ENCODE measurements at regions not wholly inside any gene's neighbourhood (a gene's known extent, or its start where the extent isn't known, plus 50 kb on each side); places are given as distances from the start of the nearest gene placed in this dataset.
"Not testable (repeated sequence)": the region's sequence is repeated elsewhere in the genome, so short reads cannot be mapped to it uniquely, and the experiment has no call there.

DNA sequence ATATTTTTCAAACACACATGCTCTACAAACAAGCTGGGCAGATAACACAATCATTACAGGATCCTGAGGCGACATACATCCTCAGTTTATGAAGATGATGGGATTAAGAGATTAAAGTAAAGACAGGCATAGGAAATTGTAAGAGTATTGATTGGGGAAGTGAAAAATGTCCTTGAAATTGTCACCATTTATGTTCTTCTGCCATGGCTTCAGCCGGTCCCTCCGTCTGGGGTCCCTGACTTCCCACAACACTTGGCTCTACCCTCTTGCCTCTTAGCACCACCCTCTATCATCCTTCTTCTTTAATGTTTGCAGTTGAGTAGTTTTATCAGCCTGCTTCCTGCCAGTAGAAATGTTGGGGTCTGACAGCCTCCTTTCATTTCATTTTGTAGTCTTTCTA, 244.4 kb downstream of the DAD1 start:
- TF ChIP-seq, protein P1, sequence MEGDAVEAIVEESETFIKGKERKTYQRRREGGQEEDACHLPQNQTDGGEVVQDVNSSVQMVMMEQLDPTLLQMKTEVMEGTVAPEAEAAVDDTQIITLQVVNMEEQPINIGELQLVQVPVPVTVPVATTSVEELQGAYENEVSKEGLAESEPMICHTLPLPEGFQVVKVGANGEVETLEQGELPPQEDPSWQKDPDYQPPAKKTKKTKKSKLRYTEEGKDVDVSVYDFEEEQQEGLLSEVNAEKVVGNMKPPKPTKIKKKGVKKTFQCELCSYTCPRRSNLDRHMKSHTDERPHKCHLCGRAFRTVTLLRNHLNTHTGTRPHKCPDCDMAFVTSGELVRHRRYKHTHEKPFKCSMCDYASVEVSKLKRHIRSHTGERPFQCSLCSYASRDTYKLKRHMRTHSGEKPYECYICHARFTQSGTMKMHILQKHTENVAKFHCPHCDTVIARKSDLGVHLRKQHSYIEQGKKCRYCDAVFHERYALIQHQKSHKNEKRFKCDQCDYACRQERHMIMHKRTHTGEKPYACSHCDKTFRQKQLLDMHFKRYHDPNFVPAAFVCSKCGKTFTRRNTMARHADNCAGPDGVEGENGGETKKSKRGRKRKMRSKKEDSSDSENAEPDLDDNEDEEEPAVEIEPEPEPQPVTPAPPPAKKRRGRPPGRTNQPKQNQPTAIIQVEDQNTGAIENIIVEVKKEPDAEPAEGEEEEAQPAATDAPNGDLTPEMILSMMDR (IDR thresholded peaks at IDR 0.05; ENCODE audit: extremely low read depth, missing control alignments), result no peak
- no peak for DNase-seq (ENCODE audit: low spot score)

DNA sequence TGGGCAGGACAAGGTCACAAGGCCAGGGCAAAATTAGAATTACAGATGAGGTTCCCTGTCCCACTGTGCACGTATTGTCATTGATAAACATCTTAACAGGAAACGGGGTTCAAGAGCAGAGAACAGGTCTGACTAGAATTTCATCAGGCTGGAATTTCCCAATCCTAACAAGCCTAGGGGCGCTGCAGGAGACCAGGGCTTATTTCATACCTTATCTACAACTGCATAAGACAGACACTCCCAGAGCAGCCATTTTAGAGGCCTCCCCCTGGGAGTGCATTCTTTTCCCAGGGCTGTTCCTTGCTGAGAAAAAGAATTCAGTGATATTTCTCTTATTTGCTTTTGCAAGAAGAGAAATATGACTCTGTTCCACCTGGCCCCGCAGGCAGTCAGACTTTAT, 244.8 kb downstream of the DAD1 start:
- DNase-seq (ENCODE audit: low spot score), result not testable (repeated sequence)

DNA sequence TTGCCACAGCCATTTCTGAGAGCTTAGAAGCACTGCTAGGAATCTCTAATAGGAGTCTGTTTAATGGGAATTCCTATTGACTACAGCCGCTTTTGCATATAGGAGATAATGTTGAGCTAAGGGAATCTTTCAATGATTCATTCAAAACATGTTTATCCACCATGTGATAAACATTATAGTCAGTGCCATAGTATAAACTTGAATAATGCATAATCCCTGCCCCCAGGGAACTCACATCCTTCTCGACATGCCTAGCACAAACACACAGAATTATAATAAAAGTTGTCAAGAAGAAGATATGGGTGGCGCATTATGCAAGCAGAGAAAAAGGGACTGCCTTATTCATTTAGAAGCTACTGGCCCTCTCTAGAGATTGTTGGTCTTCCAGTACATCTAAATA, 248.0 kb downstream of the DAD1 start:
- TF ChIP-seq, protein P1 (IDR thresholded peaks at IDR 0.05; ENCODE audit: extremely low read depth, missing control alignments), result no peak
- no peak for DNase-seq (ENCODE audit: low spot score)

DNA sequence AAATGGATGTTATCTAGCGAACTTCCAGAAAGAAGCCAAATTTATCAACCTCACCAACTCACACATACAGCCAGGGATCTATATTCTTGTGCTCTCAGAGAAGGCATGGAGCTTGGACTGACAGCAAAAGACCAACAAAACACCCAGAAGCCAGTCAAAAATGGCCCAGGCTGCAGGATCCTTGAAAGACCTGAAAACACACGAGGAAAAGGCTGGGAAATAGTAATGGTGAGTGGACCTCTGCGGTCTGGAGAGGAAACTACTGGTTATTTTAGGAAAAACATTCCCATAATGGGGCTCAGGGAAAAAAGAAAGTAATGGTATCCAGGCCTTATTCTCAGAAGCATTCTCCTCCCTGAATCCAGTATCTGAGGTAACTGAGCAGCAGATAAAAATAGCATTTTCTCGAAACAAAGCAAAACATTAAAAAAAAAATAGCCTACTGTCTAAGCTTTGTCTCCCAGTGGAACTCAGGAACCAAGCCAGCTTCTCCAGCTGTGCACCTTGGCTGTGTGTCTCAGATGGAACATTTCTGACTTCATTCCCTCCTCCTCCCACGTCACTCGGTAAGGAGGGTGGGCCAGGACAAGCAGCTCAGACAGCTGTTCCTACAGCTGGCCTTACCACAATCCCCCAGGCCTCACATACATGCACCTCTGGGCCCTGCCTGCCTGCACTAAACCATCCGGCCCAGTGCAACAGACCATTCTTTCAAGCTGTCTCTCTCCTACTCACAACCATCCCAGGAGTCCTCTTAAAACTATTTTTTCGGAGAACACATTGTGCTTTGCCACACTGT, 249.9 kb downstream of the DAD1 start:
- DNase-seq (ENCODE audit: low spot score), result no peak
- TF ChIP-seq, protein P1 (IDR thresholded peaks at IDR 0.05; ENCODE audit: extremely low read depth, missing control alignments), result no peak

DNA sequence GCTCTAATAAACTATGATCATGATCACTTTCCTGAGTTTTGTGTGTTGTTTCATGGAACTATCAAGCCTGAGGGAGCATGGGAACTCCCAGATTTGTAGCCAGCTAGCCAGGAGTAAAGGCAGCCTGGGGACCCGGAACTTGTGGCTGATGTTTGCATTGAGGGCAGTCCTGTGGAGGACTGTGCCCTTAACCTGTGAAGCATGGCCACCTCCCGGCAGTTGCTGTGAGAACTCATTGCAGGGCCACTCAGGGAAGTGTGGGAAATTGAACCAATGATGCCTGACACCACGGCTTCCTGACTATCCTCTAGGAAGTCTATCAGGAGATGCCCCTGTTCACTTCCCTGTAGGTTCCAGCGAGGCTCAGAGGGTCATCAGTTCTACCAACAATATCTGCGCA, 250.6 kb downstream of the DAD1 start:
- TF ChIP-seq, protein P1 (IDR thresholded peaks at IDR 0.05; ENCODE audit: extremely low read depth, missing control alignments), result no peak
- no peak for DNase-seq (ENCODE audit: low spot score)

DNA sequence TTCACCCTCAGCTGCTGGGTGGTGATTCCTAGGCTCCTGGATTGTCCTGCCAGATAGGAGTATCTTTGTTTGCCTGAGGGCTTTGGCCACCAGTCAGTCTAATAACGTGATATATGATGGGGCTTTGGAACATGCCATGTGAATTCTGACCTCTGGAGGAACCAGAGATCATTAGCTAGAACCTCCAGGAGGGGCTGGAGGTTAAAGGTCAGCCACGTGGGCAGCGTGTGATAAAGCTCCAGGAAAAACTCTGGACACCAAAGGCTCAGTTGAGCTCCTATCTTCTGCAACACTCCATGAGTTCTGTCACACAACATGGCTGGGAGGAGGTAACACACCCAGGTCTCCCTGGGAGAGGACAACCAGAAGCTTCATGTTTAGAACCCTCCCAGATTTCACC, 251.1 kb downstream of the DAD1 start:
- DNase-seq (ENCODE audit: low spot score), result no peak
- TF ChIP-seq, protein P1 (IDR thresholded peaks at IDR 0.05; ENCODE audit: extremely low read depth, missing control alignments), result no peak

DNA sequence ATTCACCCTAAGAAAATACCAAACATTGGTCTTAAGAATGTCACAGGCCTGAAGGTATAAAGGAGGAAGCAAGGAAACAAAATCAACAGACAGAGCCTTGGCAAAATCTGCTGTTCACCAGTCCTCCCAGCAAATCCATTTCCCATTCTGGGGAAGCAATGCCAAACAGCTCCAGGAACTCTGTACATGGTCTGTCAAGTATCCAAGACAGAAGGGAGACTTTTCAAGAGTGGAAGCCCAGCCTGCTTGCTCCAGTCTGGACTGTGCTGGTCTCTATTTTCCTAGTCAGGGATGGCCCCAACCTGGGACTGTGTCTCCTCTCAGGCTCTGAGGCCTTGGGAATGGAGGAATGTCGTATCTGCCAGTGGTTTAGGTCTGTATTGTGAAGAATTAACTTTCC, 251.5 kb downstream of the DAD1 start:
- TF ChIP-seq, protein P1 (IDR thresholded peaks at IDR 0.05; ENCODE audit: extremely low read depth, missing control alignments), result no peak

DNA sequence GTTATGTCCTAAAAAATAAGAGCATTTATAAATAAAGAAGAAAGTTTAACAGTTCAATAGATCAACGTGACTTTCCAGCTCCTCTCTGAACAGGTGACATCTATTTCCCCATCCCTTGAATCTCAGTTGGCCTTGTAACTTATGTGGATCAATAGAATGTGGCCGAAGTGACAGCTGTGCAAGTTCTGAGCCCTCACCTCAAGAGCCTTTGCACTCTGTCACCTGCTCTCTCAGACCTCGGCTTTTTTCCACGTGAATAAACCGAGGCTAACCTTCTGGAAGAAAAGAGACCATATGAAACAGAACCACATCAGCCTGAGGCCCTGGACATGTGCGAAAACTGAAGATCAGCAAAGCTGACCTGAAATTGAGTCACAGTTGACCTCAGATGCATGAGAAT, 253.0 kb downstream of the DAD1 start:
- no peak for DNase-seq (ENCODE audit: low spot score)
- TF ChIP-seq, protein P1 (IDR thresholded peaks at IDR 0.05; ENCODE audit: extremely low read depth, missing control alignments), result no peak

More for the DNA sequence above, 251.5 kb downstream of the DAD1 start:
- DNase-seq (ENCODE audit: low spot score), result no peak
